ENCODE measurements at regions not wholly inside any gene's neighbourhood (a gene's known extent, or its start where the extent isn't known, plus 50 kb on each side); places are given as distances from the start of the nearest gene placed in this dataset.
"Not testable (repeated sequence)": the region's sequence is repeated elsewhere in the genome, so short reads cannot be mapped to it uniquely, and the experiment has no call there.

- TF ChIP-seq ZNF18 (tag by site-specific recombination; IDR thresholded peaks at IDR 0.05), result no peak
- no peak for TF ChIP-seq ZNF184 (tag by site-specific recombination; IDR thresholded peaks at IDR 0.05)
- TF ChIP-seq ZNF214 (tag by site-specific recombination; IDR thresholded peaks at IDR 0.05; ENCODE audit: borderline replicate concordance), result no peak
- TF ChIP-seq ZBTB20 (tag by site-specific recombination; IDR thresholded peaks at IDR 0.05), result no peak
- no peak for TF ChIP-seq ZNF692 (tag by site-specific recombination; IDR thresholded peaks at IDR 0.05)
- TF ChIP-seq ZBTB7A (tag by site-specific recombination; IDR thresholded peaks at IDR 0.05; ENCODE audit: low read depth), result no peak
- no peak for TF ChIP-seq ZFP37 (tag by site-specific recombination; IDR thresholded peaks at IDR 0.05)
These were observed 152.7 kb downstream of the GXYLT1 start (continued) for GRCh38 chr12:41992022-41992421.

DNA sequence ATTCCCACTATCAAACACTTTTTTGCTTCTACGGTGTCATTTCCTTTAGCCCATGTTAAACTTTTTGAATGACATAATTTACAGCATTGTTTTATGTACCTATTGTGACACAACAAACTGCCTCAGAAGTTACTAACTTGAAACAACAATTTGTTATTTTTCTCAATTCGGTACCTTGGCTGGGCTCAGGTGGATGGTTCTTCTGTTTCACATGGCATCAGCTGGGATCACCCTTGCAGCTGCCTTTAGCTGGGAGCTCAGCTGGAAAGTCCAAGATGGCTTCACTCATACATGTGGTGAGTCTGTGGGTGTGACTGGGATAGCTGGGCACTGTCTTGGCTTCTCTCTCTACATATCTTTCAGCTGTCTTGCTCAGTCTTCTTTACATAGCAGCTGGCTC is 156.0 kb downstream of the GXYLT1 start:
- TF ChIP-seq ZNF112 (tag by site-specific recombination; IDR thresholded peaks at IDR 0.05) (no peak), MEIS1 (CRISPR knock-in tag; IDR thresholded peaks at IDR 0.05; ENCODE audit: borderline replicate concordance) (no peak)
- ChIA-PET CTCF (no interaction called here), POLR2A (no interaction called here)
- no peaks in the 10 kb centered on the region for H3K36me3 ChIP-seq (ENCODE audit: control insufficient read depth in 2 of 2, insufficient read depth in 1 of 2, low read length in 2 of 2)
- no peaks in the 10 kb centered on the region for H3K9me3 ChIP-seq (ENCODE audit: control insufficient read depth, insufficient read depth, low read depth, low read length)
- H3K27ac ChIP-seq (ENCODE audit: extremely low read depth, low read depth, low read length), result no peak overlapping the region
- H3K4me3 ChIP-seq (ENCODE audit: low read depth, low read length), result no peak overlapping the region
- H3K4me1 ChIP-seq (ENCODE audit: control insufficient read depth, insufficient read depth, low read length), result peaks cover 4% of the 10 kb centered on the region; the same call in 1 of the 2 replicates

DNA sequence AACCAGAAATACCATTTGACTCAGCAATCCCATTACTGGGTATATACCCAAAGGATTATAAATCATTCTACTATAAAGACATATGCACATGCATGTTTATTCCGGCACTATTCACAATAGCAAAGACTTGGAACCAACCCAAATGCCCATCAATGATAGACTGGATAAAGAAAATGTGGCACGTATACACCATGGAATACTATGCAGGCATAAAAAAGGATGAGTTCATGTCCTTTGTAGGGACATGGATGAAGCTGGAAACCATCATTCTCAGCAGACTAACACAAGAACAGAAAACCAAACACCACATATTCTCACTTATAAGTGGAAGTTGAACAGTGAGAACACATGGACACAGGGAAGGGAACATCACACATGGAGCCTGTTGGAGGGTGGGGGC is 158.2 kb downstream of the GXYLT1 start:
- POLR2A ChIA-PET; H3K9me3 ChIP-seq (ENCODE audit: control insufficient read depth, insufficient read depth, low read depth, low read length); H3K27ac ChIP-seq (ENCODE audit: extremely low read depth, low read depth, low read length); H3K4me3 ChIP-seq (ENCODE audit: low read depth, low read length); H3K36me3 ChIP-seq (ENCODE audit: control insufficient read depth in 2 of 2, insufficient read depth in 1 of 2, low read length in 2 of 2); CTCF ChIA-PET: not testable (repeated sequence)
- H3K4me1 ChIP-seq (ENCODE audit: control insufficient read depth, insufficient read depth, low read length), result peaks cover 13% of the 10 kb centered on the region; the same call in 1 of the 2 replicates
- TF ChIP-seq ZNF146 (tag by site-specific recombination; IDR thresholded peaks at IDR 0.05), result peak; percentile 91
- TF ChIP-seq, protein P1, sequence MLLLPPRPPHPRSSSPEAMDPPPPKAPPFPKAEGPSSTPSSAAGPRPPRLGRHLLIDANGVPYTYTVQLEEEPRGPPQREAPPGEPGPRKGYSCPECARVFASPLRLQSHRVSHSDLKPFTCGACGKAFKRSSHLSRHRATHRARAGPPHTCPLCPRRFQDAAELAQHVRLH (tag by site-specific recombination; IDR thresholded peaks at IDR 0.05), result peak; percentile 58

- no peak overlapping the region for H3K27ac ChIP-seq (ENCODE audit: extremely low read depth, low read depth, low read length)
- no peak overlapping the region for H3K4me3 ChIP-seq (ENCODE audit: low read depth, low read length)
- ChIA-PET POLR2A (no interaction called here), CTCF (no interaction called here)
- H3K9me3 ChIP-seq (ENCODE audit: control insufficient read depth, insufficient read depth, low read depth, low read length), result no peaks in the 10 kb centered on the region
- H3K4me1 ChIP-seq (ENCODE audit: control insufficient read depth, insufficient read depth, low read length), result peaks cover 15% of the 10 kb centered on the region
- no peaks in the 10 kb centered on the region for H3K36me3 ChIP-seq (ENCODE audit: control insufficient read depth in 2 of 2, insufficient read depth in 1 of 2, low read length in 2 of 2)
- TF ChIP-seq ZNF18 (tag by site-specific recombination; IDR thresholded peaks at IDR 0.05) (0 out of 2 replicates have a peak, but pooled peaks have one; percentile 23), BCL11A (tag by site-specific recombination; IDR thresholded peaks at IDR 0.05; ENCODE audit: low read depth) (peak; percentile 55; the same call in 1 of the 2 replicates), ZNF747 (tag by site-specific recombination; IDR thresholded peaks at IDR 0.05) (no peak), ZNF138 (tag by site-specific recombination; IDR thresholded peaks at IDR 0.05; ENCODE audit: borderline replicate concordance) (no peak), EGR2 (tag by site-specific recombination; IDR thresholded peaks at IDR 0.05; ENCODE audit: low read depth) (no peak), ZNF585B (tag by site-specific recombination; IDR thresholded peaks at IDR 0.05) (no peak), ZBTB17 (tag by site-specific recombination; IDR thresholded peaks at IDR 0.05) (peak; percentile 69; the same call in 1 of the 2 replicates), ZNF843 (tag by site-specific recombination; IDR thresholded peaks at IDR 0.05) (peak; percentile 84), ZNF830 (tag by site-specific recombination; IDR thresholded peaks at IDR 0.05; ENCODE audit: low read depth) (no peak), MEIS1 (CRISPR knock-in tag; IDR thresholded peaks at IDR 0.05; ENCODE audit: borderline replicate concordance) (no peak), WT1 (tag by site-specific recombination; IDR thresholded peaks at IDR 0.05) (peak; percentile 62; the same call in 1 of the 2 replicates)
- TF ChIP-seq, protein P2, sequence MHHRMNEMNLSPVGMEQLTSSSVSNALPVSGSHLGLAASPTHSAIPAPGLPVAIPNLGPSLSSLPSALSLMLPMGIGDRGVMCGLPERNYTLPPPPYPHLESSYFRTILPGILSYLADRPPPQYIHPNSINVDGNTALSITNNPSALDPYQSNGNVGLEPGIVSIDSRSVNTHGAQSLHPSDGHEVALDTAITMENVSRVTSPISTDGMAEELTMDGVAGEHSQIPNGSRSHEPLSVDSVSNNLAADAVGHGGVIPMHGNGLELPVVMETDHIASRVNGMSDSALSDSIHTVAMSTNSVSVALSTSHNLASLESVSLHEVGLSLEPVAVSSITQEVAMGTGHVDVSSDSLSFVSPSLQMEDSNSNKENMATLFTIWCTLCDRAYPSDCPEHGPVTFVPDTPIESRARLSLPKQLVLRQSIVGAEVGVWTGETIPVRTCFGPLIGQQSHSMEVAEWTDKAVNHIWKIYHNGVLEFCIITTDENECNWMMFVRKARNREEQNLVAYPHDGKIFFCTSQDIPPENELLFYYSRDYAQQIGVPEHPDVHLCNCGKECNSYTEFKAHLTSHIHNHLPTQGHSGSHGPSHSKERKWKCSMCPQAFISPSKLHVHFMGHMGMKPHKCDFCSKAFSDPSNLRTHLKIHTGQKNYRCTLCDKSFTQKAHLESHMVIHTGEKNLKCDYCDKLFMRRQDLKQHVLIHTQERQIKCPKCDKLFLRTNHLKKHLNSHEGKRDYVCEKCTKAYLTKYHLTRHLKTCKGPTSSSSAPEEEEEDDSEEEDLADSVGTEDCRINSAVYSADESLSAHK (tag by site-specific recombination; IDR thresholded peaks at IDR 0.05), result peak; percentile 87
These were observed 160.8 kb downstream of the GXYLT1 start for GRCh38 chr12:41983856-41984255.

Data from HEK293 (cell line).